Urinary bladder (tissue), 3 donors: ENCODE measurements at regions not wholly inside any gene's neighbourhood (a gene's known extent, or its start where the extent isn't known, plus 50 kb on each side); places are given as distances from the start of the nearest gene placed in this dataset.
"Not testable (repeated sequence)": the region's sequence is repeated elsewhere in the genome, so short reads cannot be mapped to it uniquely, and the experiment has no call there.

ENCODE experiments used
- DNase-seq: peaks from one replicate; pipeline ENCODE4 v3.0.0-alpha.2; 2015; ENCODE audit errors: extremely low spot score
- H3K27ac ChIP-seq: one replicate; pipeline ENCODE4 v1.5.1; 2013; ENCODE audit warnings: low read depth, mild to moderate bottlenecking, moderate library complexity
- H3K36me3 ChIP-seq: one replicate; pipeline ENCODE4 v1.6.1; 2013; ENCODE audit warnings: mild to moderate bottlenecking, moderate library complexity; ENCODE audit not compliant: insufficient read depth
- H3K4me1 ChIP-seq: one replicate; pipeline ENCODE4 v1.6.1; 2013; ENCODE audit warnings: mild to moderate bottlenecking, moderate library complexity; ENCODE audit not compliant: insufficient read depth
- H3K4me3 ChIP-seq: one replicate; pipeline ENCODE4 v1.5.1; 2013; ENCODE audit warnings: low read depth, low read length
- WGBS: extraction: QIAGEN DNeasy Blood & Tissue Kit; methylation state at CpG from one replicate; pipeline ENCODE4 v1.1.7; 2013; 5-methylcytosine and 5-hydroxymethylcytosine counted together
- donor health status: healthy with polysubstance abuse.
- donor health status: healthy.

GRCh38 chr2:117293012-117293411, 521.5 kb upstream of the DDX18 start:
- DNase-seq = no peak
- no peaks in the 10 kb centered on the region for H3K36me3 ChIP-seq
- no peaks in the 10 kb centered on the region for H3K4me1 ChIP-seq
- 91% methylated on average over 1 of the region's 1 CpG for WGBS
- H3K4me3 ChIP-seq = no peak overlapping the region
- H3K27ac ChIP-seq = no peak overlapping the region

DNA sequence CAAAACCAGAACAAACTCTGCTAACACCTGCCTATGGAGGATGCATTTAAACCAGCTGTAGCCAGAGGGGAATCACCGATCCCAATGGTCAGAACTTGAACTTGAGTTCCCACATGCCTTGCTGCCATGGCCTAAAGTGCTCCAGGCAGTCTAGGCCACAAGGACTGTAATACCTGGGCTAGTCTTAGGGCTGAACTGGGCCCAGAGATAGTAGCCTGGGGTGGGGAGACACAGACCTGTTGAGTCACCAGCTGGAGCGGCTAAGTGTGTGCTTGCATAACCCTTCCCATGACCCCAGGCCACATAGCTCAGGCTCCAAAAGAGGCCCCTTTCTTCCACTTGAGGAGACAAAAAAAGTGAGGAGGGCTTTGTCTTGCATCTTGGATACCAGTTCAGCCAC, 515.0 kb upstream of the DDX18 start:
- Histone ChIP-seq H3K4me1 (no peaks in the 10 kb centered on the region), H3K36me3 (no peaks in the 10 kb centered on the region), H3K27ac (no peak overlapping the region), H3K4me3 (no peak overlapping the region)
- no peak for DNase-seq
- WGBS = 88% methylated on average over 2 of the region's 2 CpGs

DNA sequence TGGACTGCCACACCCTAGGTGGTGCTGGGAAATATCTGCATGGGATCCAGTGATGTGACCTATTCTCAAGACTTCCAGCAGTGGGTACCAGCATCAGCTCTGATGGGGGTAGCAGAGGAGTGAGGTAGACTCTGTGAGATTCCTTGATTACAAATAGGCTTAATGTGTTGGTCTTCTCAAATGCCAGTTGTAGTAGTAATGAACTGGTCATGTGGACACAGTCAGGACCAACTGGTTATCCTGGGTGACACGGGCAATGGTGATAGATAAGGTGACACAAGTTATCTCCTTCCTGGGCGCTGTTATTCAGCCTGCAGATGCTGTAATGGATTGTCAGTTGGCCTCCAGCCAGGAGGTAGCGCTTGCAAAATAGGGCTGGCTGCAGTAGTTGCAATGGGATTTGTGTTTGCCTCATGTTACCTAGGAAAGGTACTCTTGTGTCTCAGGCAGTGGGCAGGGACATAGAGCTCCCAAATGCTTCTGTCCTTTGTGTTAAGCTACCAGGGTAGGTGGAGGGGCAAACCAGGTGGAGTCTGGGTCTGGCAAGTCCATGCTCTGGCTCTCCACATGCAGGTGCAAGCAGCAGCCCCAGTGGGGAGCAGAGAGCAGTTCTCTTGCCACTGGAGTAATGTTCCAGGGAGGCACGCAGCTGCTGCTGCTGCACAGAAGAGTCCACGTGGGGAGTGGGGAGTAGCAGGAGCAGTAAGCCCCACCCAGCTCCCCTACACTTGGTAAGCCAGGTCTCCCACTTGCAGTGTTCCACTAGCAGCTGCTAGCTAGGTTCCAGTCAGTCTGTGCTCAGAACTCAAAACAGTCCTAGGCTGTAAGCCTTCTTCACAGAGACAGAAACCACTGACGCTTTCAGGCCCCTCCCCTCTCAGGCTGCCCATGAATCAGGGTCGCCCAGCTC, 505.4 kb upstream of the DDX18 start:
- Histone ChIP-seq H3K27ac (no peak overlapping the region), H3K4me1 (no peaks in the 10 kb centered on the region), H3K36me3 (no peaks in the 10 kb centered on the region), H3K4me3 (no peak overlapping the region)
- no peak for DNase-seq
- WGBS = 66% methylated on average over 7 of the region's 7 CpGs

DNA sequence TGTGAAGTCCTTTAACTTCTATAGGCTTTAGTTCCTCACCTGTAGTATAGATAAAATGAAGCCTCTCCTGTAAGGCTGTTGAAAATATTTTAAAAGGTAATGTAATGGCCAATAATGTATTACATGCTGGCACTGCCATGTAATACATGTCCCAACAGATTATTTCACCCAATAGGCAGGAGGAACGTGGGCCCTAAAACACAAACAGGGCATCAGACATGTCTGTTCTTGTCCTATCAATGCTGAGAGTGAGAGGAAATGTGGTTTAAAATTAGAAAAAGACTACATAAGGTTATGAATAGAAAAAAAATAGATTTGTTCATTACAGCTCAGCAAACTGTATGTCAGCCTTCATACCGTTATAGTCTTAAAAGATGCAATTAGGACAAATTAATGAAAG, 492.7 kb upstream of the DDX18 start:
- no peak overlapping the region for H3K4me3 ChIP-seq
- no peak for DNase-seq
- H3K36me3 ChIP-seq = no peaks in the 10 kb centered on the region
- WGBS = 70% methylated on average over 2 of the region's 2 CpGs
- no peaks in the 10 kb centered on the region for H3K4me1 ChIP-seq
- H3K27ac ChIP-seq = no peak overlapping the region

DNA sequence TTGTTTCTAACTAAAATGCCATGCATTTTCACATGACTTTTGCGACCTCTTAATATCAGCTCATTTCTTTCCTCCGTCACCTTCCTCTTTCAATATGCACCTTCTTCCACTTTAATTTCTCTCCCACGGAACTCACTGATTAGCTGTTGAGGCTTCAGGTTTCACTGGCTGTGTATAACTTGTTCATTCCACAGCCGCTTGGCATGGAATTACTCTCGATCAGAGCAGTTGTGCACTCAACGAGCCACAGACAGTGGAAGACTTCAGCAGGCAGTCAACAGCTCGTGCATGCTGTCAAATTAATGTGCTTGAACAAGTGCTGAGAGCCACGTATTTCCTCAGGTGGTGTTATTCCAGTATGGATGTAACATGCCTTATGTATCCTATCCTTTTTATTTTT, 491.2 kb upstream of the DDX18 start:
- H3K4me1 ChIP-seq = no peaks in the 10 kb centered on the region
- no peaks in the 10 kb centered on the region for H3K36me3 ChIP-seq
- no peak overlapping the region for H3K4me3 ChIP-seq
- DNase-seq = no peak
- 21% methylated on average over 8 of the region's 8 CpGs for WGBS
- no peak overlapping the region for H3K27ac ChIP-seq

DNA sequence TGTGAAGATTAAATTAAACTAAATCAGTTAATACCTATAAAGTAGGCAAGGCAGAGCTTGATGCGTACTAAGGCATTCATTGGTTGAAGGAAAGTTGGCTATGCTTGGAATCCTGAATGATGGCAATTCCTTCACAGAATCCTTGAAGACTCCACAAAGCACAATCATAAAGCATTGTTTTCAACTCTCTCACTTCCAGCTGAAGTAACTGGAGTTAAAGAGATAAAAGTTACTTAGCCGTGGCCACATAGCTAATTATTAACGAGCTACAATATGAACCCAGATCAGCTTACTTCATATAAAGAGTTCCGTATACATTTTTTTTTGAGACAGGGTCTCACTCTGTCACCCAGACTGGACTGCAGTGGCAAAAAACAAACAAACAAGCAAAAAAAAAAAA, 483.9 kb upstream of the DDX18 start:
- no peaks in the 10 kb centered on the region for H3K36me3 ChIP-seq
- no peak for DNase-seq
- no peak overlapping the region for H3K27ac ChIP-seq
- 85% methylated on average over 4 of the region's 4 CpGs for WGBS
- H3K4me3 ChIP-seq = no peak overlapping the region
- no peaks in the 10 kb centered on the region for H3K4me1 ChIP-seq

GRCh38 chr2:117335967-117336366, 478.5 kb upstream of the DDX18 start:
- Histone ChIP-seq H3K4me1 (no peaks in the 10 kb centered on the region), H3K36me3 (peaks cover 2% of the 10 kb centered on the region), H3K4me3 (no peak overlapping the region), H3K27ac (no peak overlapping the region)
- no peak for DNase-seq
- 92% methylated on average over 3 of the region's 3 CpGs for WGBS

- Histone ChIP-seq H3K4me1 (no peaks in the 10 kb centered on the region), H3K36me3 (peaks cover 2% of the 10 kb centered on the region), H3K27ac (no peak overlapping the region), H3K4me3 (no peak overlapping the region)
- no peak for DNase-seq
- WGBS = 78% methylated on average over 4 of the region's 4 CpGs
These were observed 478.0 kb upstream of the DDX18 start for GRCh38 chr2:117336496-117336895.

GRCh38 chr2:117337981-117338380, 476.5 kb upstream of the DDX18 start:
- H3K27ac ChIP-seq, H3K4me3 ChIP-seq, DNase-seq, H3K4me1 ChIP-seq, H3K36me3 ChIP-seq: not testable (repeated sequence)
- WGBS = 64% methylated on average over 3 of the region's 3 CpGs

GRCh38 chr2:117339980-117340379, 474.5 kb upstream of the DDX18 start:
- no peaks in the 10 kb centered on the region for H3K4me1 ChIP-seq
- no peak overlapping the region for H3K27ac ChIP-seq
- 81% methylated on average over 3 of the region's 3 CpGs for WGBS
- H3K4me3 ChIP-seq = no peak overlapping the region
- H3K36me3 ChIP-seq = peaks cover 2% of the 10 kb centered on the region
- no peak for DNase-seq

DNA sequence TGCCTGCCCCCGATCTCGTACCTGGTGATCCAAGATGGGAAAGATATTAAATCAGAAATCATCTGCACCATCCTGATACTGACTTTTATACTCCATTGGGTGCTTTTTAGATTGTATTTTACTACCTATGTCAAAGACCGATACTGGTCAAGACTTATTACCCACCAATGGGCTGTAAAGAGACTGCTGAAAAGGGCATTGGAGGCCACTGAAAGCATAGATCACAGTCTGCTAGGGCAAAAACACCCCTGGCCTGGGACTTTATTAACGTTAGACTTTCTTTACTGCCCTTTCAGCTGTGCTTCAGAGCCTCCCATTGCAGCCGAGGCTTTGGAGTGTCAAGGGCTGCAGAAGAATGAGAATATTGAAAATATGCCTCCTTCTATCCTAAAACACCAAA, 472.8 kb upstream of the DDX18 start:
- Histone ChIP-seq H3K27ac (no peak overlapping the region), H3K36me3 (no peaks in the 10 kb centered on the region), H3K4me3 (no peak overlapping the region), H3K4me1 (no peaks in the 10 kb centered on the region)
- 72% methylated on average over 5 of the region's 5 CpGs for WGBS
- DNase-seq = no peak

- Histone ChIP-seq H3K4me3 (no peak overlapping the region), H3K27ac (no peak overlapping the region), H3K36me3 (no peaks in the 10 kb centered on the region), H3K4me1 (no peaks in the 10 kb centered on the region)
- no peak for DNase-seq
These were observed 472.1 kb upstream of the DDX18 start for GRCh38 chr2:117342415-117342814.

GRCh38 chr2:117349687-117350086, 464.8 kb upstream of the DDX18 start:
- no peak for DNase-seq
- Histone ChIP-seq H3K4me1 (no peaks in the 10 kb centered on the region), H3K36me3 (no peaks in the 10 kb centered on the region), H3K27ac (no peak overlapping the region), H3K4me3 (no peak overlapping the region)
- WGBS = 66% methylated on average over 4 of the region's 4 CpGs

DNA sequence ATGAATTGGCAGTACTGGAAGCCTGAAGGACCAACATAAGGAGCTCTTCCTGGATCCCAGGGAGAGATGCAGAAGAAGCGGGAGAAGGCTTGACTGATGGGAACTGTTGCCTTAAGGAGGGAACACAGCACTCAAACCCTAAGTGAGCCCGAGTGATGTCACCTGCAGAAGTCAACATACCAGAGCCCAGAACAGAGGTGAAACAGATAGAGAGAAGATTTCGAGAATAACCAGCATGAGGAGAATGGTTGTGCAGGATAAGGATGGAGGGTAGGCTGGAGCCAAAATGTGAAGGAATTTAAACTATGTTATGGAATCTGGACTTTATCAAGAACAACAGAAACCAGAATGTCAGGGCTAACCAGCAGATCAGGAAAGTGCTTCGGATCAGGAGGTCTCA, 463.1 kb upstream of the DDX18 start:
- no peak overlapping the region for H3K27ac ChIP-seq
- H3K36me3 ChIP-seq = no peaks in the 10 kb centered on the region
- 74% methylated on average over 4 of the region's 4 CpGs for WGBS
- no peak overlapping the region for H3K4me3 ChIP-seq
- no peak for DNase-seq
- H3K4me1 ChIP-seq = no peaks in the 10 kb centered on the region
